ENCODE measurements at regions not wholly inside any gene's neighbourhood (a gene's known extent, or its start where the extent isn't known, plus 50 kb on each side); places are given as distances from the start of the nearest gene placed in this dataset.

DNA sequence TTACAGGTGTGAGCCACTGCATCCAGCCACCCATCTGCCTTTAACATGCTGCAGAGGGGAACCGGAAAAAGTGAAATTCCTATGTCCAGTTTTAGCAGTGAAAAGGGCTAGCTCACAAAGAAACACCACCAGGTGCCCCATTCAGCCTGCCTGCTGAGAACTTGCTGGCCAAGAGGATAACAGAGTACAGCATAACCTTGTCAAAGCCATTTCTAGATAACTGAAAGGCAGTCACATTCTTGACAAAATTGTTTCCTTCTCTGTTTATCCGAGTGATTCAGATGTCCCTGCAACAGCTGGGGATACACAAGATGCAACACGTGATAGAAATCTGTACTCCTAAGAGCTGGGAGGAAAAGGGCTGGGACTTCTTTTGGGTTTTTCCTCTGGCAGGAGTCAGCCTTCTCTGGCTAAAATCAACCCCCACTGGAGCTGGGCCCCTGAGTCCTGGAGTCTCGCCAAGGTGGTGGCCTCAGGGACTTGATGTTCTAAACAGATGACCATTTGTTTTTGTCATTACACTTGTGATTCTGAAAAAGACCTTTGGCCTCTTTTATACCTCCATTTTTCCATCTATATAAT, 505.4 kb downstream of the BCL11A start:
- no peak overlapping the region for H3K4me3 ChIP-seq (ENCODE audit: low read depth, low read length)
- no peaks in the 10 kb centered on the region for H3K36me3 ChIP-seq (ENCODE audit: control insufficient read depth, insufficient read depth, low read length)
- TF ChIP-seq, protein P1, sequence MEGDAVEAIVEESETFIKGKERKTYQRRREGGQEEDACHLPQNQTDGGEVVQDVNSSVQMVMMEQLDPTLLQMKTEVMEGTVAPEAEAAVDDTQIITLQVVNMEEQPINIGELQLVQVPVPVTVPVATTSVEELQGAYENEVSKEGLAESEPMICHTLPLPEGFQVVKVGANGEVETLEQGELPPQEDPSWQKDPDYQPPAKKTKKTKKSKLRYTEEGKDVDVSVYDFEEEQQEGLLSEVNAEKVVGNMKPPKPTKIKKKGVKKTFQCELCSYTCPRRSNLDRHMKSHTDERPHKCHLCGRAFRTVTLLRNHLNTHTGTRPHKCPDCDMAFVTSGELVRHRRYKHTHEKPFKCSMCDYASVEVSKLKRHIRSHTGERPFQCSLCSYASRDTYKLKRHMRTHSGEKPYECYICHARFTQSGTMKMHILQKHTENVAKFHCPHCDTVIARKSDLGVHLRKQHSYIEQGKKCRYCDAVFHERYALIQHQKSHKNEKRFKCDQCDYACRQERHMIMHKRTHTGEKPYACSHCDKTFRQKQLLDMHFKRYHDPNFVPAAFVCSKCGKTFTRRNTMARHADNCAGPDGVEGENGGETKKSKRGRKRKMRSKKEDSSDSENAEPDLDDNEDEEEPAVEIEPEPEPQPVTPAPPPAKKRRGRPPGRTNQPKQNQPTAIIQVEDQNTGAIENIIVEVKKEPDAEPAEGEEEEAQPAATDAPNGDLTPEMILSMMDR (IDR thresholded peaks at IDR 0.05; ENCODE audit: insufficient read depth, low read depth, low read length) = no peak
- POLR2A ChIA-PET = no interaction called here
- CTCF ChIA-PET = no interaction called here
- H3K27me3 ChIP-seq (ENCODE audit: control insufficient read depth, insufficient read depth, low read length) = no peaks in the 10 kb centered on the region
- DNase-seq (ENCODE audit: low read depth) = no peak

GRCh38 chr2:60047347-60047746, 506.1 kb downstream of the BCL11A start:
- Histone ChIP-seq H3K36me3 (ENCODE audit: control insufficient read depth, insufficient read depth, low read length) (no peaks in the 10 kb centered on the region), H3K27me3 (ENCODE audit: control insufficient read depth, insufficient read depth, low read length) (no peaks in the 10 kb centered on the region), H3K4me3 (ENCODE audit: low read depth, low read length) (no peak overlapping the region)
- ChIA-PET POLR2A (no interaction called here), CTCF (no interaction called here)
- TF ChIP-seq, protein P1 (IDR thresholded peaks at IDR 0.05; ENCODE audit: insufficient read depth, low read depth, low read length) = no peak
- no peak for DNase-seq (ENCODE audit: low read depth)

GRCh38 chr2:60046529-60046928, 506.9 kb downstream of the BCL11A start:
- DNase-seq (ENCODE audit: low read depth) = no peak
- Histone ChIP-seq H3K4me3 (ENCODE audit: low read depth, low read length) (no peak overlapping the region), H3K36me3 (ENCODE audit: control insufficient read depth, insufficient read depth, low read length) (no peaks in the 10 kb centered on the region), H3K27me3 (ENCODE audit: control insufficient read depth, insufficient read depth, low read length) (no peaks in the 10 kb centered on the region)
- POLR2A ChIA-PET = no interaction called here
- TF ChIP-seq, protein P1 (IDR thresholded peaks at IDR 0.05; ENCODE audit: insufficient read depth, low read depth, low read length) = no peak
- CTCF ChIA-PET = no interaction called here

- Histone ChIP-seq H3K4me3 (ENCODE audit: low read depth, low read length) (no peak overlapping the region), H3K36me3 (ENCODE audit: control insufficient read depth, insufficient read depth, low read length) (no peaks in the 10 kb centered on the region), H3K27me3 (ENCODE audit: control insufficient read depth, insufficient read depth, low read length) (no peaks in the 10 kb centered on the region)
- POLR2A ChIA-PET = no interaction called here
- CTCF ChIA-PET = no interaction called here
- TF ChIP-seq, protein P1 (IDR thresholded peaks at IDR 0.05; ENCODE audit: insufficient read depth, low read depth, low read length) = no peak
- no peak for DNase-seq (ENCODE audit: low read depth)
These were observed 508.0 kb downstream of the BCL11A start for GRCh38 chr2:60045456-60045855.

DNA sequence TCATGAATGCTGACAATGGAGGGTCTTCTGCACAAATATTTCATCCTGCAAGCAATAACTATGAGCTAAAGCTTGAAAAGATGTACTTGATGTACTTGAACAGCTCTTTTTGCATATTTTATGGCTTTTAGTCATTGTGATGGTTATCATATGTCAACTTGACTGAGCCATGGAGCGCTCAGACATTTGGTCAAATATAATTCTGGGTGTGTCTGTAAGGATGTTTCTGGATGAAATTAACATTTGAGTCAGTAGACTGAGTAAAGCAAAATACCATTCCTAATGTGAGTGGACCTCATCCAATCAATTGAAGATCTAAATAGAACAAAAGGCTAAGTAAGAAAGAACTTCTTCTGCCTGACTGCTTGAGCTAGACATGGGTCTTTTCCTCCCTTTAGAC, 509.0 kb downstream of the BCL11A start:
- no peaks in the 10 kb centered on the region for H3K27me3 ChIP-seq (ENCODE audit: control insufficient read depth, insufficient read depth, low read length)
- H3K4me3 ChIP-seq (ENCODE audit: low read depth, low read length) = no peak overlapping the region
- DNase-seq (ENCODE audit: low read depth) = no peak
- POLR2A ChIA-PET = no interaction called here
- TF ChIP-seq, protein P1 (IDR thresholded peaks at IDR 0.05; ENCODE audit: insufficient read depth, low read depth, low read length) = no peak
- no peaks in the 10 kb centered on the region for H3K36me3 ChIP-seq (ENCODE audit: control insufficient read depth, insufficient read depth, low read length)
- CTCF ChIA-PET = no interaction called here
